Kidney glomerular epithelial cell (primary cell): ENCODE measurements at regions not wholly inside any gene's neighbourhood (a gene's known extent, or its start where the extent isn't known, plus 50 kb on each side); places are given as distances from the start of the nearest gene placed in this dataset.
"Not testable (repeated sequence)": the region's sequence is repeated elsewhere in the genome, so short reads cannot be mapped to it uniquely, and the experiment has no call there.

Experiments
- DNase-seq: peaks from one replicate; lab custom pipeline; 2025; lab: John Stamatoyannopoulos, UW

- no peak for DNase-seq
These were observed 369.2 kb upstream of the NRP1 start for GRCh38 chr10:33703501-33704213.

- no peak for DNase-seq
These were observed 363.6 kb upstream of the NRP1 start for GRCh38 chr10:33698033-33698432.

- no peak for DNase-seq
These were observed 362.5 kb upstream of the NRP1 start for GRCh38 chr10:33697016-33697415.

- no peak for DNase-seq
These were observed 361.1 kb upstream of the NRP1 start for GRCh38 chr10:33695536-33695935.

- not testable (repeated sequence) for DNase-seq
These were observed 356.1 kb upstream of the NRP1 start for GRCh38 chr10:33690536-33690935.

- no peak for DNase-seq
These were observed 354.0 kb upstream of the NRP1 start for GRCh38 chr10:33688506-33688905.

- DNase-seq = no peak
These were observed 349.7 kb upstream of the NRP1 start for GRCh38 chr10:33684211-33684611.

- DNase-seq = no peak
These were observed 347.1 kb upstream of the NRP1 start for GRCh38 chr10:33681595-33681994.

- DNase-seq = no peak
These were observed 345.6 kb upstream of the NRP1 start for GRCh38 chr10:33680036-33680435.

GRCh38 chr10:33676606-33677339 is 342.3 kb upstream of the NRP1 start:
- no peak for DNase-seq

- no peak for DNase-seq
These were observed 340.6 kb upstream of the NRP1 start for GRCh38 chr10:33674986-33675599.

- DNase-seq = no peak
These were observed 340.0 kb upstream of the NRP1 start for GRCh38 chr10:33674491-33674890.

- DNase-seq = no peak
These were observed 339.5 kb upstream of the NRP1 start for GRCh38 chr10:33673839-33674415.

GRCh38 chr10:33669904-33670303 is 335.4 kb upstream of the NRP1 start:
- DNase-seq = no peak

GRCh38 chr10:33666686-33667480 is 332.4 kb upstream of the NRP1 start:
- DNase-seq = no peak

GRCh38 chr10:33665501-33665900 is 331.0 kb upstream of the NRP1 start:
- DNase-seq = no peak

- no peak for DNase-seq
These were observed 329.6 kb upstream of the NRP1 start for GRCh38 chr10:33664070-33664469.

GRCh38 chr10:33661580-33662336 is 327.3 kb upstream of the NRP1 start:
- DNase-seq = no peak

GRCh38 chr10:33660329-33660728 is 325.9 kb upstream of the NRP1 start:
- no peak for DNase-seq

GRCh38 chr10:33657913-33658312 is 323.4 kb upstream of the NRP1 start:
- DNase-seq = no peak
